T-helper 2 cell treated with Interferon-gamma antibody and Interleukin-4, amounts not matched to agents 100 ng/mL and 5 ng/mL, for 36 hours (primary cell): ENCODE measurements at regions not wholly inside any gene's neighbourhood (a gene's known extent, or its start where the extent isn't known, plus 50 kb on each side); places are given as distances from the start of the nearest gene placed in this dataset.
"Not testable (repeated sequence)": the region's sequence is repeated elsewhere in the genome, so short reads cannot be mapped to it uniquely, and the experiment has no call there.

Source experiments
- intact Hi-C: fragments of 100-400 bp; cut with micrococcal nuclease; formaldehyde crosslinking; loops from one replicate; pipeline ENCODE4 v1.15.1; 2023

DNA sequence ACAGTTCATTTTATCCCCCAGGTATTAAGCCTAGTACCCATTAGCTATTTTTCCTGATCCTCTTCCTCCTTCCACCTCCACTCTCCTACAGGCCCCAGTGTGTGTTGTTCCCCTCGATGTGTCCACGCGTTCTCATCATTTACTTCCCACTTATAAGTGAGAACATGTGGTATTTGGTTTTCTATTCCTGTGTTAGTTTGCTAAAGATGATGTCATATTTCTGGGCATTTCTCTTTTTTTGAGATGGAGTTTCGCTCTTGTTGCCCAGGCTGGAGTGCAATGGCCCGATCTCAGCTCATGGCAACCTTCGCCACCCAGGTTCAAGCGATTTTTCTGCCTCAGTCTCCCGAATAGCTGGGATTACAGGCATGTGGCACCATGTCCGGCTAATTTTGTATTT lies 934.0 kb downstream of the TRAM1L1 start:
- intact Hi-C loops = not testable (repeated sequence)

DNA sequence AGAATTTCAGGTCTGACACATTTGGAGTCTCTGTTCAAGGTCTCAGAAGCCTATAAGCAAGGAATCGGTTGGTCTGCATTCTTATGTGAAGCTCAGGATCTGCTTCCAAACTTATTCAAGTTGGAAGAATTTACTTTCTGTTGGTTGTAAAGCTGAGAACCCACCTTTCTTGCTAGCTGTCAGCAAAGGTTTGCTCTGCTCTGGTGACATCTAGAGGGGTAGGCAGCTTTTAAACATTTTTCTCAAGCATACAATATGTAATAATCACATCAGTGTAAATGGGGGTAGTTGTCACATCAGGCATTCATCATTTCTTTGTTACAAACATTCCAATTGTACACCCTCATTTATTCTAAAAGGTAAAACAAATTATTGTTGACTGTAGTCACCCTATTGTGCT lies 935.2 kb downstream of the TRAM1L1 start:
- intact Hi-C loops = no loop called here

DNA sequence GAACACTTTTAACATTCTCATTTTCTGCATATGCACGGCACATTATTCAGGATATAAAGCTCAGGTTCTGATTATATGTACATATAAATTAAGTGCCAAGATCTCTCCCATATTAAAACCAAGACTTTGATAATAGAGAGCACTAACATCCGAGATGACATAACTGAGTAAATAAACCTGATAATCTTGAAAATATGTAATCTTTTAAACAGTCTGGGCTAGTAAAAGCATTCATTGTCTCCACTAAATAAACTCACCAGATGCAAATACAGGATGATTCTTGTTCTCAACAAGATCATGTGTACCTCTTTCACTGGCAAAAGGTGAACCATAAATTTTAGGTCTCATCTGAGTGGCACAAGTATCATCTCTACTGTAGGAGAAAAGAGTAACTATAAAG lies 942.2 kb downstream of the TRAM1L1 start:
- intact Hi-C loops = no loop called here

DNA sequence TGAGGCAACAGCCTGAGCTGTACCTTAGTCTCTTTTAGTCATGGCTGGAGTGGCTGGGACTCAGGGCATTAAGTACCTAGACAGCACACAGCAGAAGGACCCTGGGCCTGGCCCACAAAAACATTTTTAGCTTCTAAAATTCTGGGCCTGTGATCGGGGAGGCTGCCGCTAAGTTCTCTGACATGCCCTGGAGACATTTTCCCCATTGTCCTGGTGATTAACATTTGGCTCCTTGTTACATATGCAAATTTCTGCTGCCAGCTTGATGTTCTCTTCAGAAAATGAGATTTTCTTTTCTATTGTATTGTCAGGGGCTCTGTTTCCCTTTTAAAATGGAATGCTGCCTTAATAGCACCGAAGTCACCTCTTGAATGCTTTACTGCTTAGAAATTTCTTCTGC lies 952.4 kb downstream of the TRAM1L1 start:
- intact Hi-C loops = no loop called here

DNA sequence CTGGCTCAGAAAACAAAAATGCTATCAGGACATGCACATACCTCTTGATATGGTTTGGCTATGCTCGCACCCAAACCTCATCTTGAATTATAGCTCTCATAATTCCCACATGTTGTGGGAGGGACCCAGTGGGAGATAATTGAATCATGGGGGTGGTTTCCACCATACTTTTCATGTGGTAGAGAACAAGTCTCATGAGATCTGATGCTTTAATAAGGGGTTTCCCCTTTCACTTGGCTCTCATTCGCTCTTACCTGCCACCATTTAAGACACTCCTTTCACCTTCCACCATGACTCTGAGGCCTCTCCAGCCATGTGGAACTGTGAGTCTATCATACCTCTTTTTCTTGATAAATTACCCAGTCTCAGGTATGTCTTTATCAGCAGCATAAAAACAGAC lies 958.6 kb downstream of the TRAM1L1 start:
- intact Hi-C loops = no loop called here

DNA sequence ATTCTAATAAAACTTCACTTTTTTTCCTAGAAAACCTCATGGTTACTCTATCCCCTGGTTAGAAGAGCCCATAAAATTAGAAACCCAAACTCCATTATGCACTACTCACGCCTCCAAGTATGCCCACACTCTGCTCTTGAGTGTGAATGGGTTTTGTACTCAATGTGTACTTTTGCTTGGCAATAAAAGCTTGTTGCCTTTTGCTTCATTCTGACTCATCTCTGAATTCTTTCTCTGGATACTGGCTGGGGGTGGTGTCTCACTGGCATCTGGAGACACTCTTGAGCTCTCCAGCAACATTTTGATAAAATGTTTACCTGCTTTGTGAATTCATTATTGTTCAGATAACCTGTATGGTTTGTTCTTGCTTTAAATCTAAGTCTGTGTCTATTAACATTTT lies 963.3 kb downstream of the TRAM1L1 start:
- intact Hi-C loops = no loop called here

DNA sequence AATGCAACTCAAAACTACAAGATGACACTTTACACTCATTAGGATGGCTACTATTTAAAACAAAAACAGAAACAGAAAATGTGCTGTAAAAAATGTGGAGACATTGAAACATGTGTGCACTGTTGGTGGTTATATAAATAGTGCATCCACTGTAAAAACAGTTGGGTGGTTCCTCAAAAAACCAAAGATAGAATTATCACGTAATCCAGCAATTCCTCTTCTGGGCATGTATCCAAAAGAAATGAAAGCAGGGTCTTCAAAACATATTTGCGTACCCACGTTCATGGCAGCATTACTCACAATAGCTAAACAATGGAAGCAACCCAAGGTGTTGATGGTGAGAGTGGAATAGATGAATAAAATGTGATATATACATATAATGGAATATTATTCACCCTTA lies 967.2 kb downstream of the TRAM1L1 start:
- intact Hi-C loops = no loop called here

DNA sequence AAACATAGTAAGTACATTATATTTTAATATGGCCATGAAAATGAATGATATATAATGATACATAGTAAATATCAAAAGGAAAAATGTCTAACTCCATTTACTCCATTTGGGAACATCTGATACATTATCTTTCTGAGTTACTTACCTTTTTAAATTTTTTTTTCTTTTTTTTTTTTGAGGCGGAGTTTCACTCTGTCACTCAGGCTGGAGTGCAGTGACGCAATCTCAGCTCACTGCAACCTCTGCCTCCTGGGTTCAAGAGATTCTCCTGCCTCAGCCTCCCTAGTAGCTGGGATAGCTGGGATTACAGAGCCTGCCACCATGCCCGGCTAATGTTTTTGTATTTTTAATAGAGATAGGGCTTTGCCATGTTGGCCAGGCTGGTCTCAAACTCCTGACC lies 972.5 kb downstream of the TRAM1L1 start:
- intact Hi-C loops = not testable (repeated sequence)

DNA sequence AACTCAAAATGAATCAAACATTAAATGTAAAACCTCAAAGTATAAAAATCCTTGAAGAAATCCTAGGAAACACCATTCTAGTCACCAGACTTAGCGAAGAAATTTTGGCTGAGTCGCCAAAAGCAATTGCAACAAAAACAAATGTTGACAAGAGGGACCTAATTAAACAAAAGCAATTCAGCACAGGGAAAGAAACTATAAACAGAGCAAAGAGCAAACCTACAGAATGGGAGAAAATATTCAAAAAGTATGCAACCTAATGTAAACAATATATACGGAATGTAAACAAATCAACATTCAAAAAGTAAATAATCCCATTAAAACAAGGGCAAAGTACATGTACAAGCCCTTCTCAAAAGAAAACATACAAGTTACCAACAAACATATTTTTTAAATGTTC lies 974.7 kb downstream of the TRAM1L1 start:
- intact Hi-C loops = no loop called here

DNA sequence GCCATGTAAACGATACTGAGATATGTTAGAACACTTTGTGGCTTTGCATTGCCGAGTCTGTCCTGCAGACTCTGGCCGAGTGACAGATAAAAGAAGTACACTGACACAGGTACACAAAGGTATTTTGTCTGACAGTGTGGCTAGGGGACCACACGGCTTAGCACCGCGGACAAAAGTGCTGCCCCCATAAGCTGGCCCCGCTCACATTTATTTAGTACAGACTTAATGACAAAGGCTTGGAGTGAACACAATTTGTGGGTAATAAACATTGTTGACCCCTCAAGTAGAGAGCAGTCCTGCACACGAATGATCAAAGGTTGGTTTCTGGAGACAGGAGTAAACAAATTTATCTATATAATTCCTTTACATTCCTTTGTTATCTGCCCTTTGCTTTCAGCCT lies 976.8 kb downstream of the TRAM1L1 start:
- intact Hi-C loops = no loop called here

DNA sequence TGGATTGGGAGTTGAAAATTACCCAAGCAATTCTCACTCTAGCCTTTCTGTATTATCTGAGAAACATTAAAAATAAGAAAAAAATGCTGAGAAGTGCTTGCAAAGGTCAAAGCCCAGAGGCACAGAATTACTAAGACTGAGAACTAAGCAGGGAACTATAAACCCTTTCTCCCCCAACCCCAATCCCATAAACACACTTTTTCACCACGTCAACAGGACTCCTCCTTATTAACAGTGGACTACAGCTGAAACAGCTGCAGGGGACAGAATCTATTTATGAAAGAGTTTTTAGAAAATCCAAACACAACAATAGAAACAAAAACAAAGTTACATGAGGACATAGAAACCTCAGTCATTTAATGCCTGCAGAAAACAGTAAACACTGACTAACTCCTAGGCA lies 984.1 kb downstream of the TRAM1L1 start:
- intact Hi-C loops = no loop called here

DNA sequence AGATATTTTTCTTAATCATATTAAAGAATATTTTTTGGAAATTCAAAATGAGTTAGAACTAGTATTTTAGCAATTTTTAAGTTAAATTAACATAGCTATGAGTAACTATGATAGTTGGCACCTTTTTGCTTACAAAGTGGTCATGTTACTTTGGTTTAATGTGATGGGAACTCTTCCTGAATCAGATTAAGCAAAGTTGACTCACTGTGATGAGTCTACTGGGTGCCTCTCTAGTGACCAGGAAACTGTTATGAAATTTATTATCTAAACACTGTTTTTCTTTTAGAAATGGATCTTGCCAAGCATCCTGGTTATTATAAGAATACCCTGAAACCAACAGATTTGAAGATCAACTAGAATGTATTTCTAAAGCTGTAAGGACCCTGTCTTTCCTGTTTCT lies 985.8 kb downstream of the TRAM1L1 start:
- intact Hi-C loops = no loop called here

DNA sequence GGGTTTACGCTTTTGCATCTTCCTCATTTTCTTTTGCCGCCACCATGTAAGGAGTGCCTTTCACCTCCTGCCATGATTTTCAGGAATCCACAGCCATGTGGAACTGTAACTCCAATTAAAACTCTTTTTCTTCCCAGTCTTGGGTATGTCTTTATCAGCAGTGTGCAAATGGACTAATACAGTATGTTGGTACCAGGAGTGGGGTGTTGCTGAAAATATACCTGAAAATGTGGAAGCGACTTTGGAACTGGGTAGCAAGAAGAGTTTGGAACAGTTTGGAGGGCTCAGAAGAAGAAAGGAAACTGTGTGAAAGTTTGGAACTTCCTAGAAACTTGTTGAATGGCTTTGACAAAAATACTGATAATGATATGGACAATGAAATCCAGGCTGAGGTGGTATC lies 983.9 kb upstream of the NDST4 start:
- intact Hi-C loops = not testable (repeated sequence)

DNA sequence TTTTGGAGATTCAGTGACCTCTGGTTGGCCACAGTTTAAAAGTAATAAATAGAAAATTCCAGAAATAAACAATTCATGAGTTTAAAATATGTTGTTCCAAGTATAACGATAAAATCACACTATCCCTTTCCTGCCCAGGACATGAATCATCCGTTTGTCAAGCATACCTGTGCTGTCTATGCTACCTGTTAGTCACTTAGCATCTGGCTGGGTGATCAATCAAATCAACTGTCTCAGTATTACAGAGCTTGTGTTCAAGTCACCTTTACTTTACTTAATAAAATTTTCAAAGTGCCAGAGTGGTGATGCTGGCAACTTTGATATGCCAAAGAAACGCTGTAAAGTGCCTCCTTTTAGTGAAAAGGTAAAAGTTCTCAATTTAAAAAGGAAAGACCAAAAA lies 979.5 kb upstream of the NDST4 start:
- intact Hi-C loops = no loop called here

DNA sequence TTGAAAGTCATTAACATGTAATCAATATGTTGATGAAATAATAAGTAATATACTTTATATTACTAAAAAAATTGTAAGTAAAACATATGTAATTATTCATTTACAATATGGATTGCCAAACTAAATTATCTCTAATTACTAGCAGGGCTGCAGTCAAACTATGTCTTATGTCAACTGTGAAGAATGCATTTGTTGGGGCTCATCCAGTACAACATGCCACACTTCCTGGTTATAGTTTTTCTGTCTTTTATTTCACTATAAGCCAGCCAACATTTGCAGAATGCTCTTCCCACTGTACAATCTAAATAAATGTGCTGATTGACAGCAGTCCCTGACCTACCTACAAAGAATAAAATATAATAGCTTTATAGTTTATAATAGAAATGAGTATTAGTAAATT lies 975.4 kb upstream of the NDST4 start:
- intact Hi-C loops = no loop called here

DNA sequence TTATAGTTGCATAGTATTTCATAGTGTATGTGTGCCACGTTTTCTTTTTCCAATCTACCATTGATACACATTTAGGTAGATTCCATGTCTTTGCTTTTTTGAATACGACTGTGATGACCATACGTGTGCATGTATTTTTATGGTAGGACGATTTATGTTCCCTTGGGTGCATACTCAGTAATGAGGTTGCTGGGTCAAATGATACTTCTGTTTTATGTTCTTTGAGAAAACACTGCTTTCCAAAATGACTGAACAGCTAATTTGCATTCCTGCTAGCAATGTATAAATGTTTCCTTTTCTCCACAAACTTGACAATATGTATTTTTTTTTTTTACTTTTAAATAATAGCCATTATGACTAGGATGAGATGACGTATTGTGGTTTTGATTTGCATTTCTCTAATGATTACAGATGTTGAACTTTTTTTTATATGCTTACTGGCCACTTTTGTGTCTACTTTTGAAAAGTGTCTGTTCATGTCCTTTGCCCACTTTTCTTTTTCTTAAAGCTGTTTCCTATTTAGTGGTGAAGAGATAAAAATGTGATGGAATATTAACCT lies 969.5 kb upstream of the NDST4 start:
- intact Hi-C loops = no loop called here

DNA sequence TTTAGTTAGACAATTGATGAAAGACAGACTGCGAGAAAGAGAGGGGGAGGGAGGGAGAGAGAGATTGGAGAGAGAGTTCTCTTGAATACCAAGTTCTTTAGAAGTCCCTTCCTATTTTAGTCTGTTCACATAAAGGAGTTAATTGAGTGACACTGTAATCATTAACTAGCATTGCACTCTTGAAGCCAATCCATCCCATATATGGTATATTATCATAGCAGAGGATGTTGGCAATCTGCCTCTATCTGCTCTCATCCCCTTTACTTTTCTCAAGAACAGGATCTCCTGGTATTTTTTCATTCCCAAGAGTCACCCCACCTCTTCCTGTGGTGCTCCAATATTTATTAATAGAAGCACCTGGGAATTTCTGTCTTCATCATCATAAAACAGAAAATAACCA lies 959.6 kb upstream of the NDST4 start:
- intact Hi-C loops = no loop called here

DNA sequence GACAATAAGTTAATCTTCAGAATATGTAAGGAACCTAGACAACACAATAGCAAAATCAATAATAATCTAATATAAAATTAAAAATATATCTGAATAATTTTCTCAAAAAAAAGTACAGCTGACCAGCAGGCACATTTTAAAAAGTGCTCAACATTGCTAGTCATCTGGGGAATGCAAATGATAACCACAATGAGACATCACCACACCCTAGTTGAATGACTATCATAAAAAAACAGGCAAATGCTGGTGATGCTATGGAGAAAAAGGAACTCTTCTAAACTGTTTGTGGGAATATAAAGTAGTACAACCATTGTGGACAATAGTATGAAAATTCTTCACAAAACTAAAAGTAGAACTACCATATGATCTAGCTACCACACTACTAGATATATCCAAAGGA lies 956.9 kb upstream of the NDST4 start:
- intact Hi-C loops = no loop called here

DNA sequence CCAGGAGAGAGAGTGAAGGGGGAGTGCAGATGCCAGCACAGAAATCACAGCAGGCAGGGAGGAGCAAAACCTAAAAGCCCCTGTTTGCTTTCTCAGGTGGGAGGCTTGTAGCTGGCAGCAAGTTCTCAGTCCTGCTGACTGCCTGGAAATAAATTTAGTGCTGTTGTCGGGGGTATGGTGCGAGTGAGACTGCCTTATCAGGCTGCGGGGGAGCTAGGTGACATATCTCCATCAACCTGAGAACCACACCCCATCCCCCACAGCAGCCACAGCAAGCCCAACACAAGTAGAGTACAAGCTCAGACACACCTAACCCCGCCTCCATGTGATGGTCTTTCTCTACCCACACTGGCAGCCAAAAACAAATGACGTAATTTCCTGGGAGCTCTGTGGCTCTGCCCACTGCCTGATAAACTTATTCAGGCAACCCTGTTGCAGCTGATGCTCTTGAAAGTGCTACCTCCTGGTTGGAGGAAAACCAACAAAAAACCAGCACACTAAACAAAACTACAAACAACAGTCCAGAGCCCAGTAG lies 953.4 kb upstream of the NDST4 start:
- intact Hi-C loops = no loop called here

DNA sequence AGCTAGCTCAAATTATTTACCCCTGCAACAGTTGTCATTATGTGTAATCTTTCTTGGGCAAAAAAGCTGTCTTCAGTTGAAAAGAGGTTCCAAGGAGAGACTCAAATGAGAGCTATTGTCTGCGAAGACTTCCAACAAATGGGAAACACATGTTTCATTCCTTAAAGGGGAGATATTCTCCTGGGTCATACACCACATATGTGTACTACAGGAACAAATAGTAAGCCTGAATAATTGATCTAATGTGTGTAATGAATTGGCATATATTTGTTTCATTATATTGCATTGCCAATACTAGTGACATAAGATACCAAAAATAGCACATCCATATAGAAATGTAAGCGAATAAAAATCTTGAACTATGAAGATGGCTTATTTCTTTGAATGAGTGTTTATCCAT lies 950.9 kb upstream of the NDST4 start:
- intact Hi-C loops = no loop called here

DNA sequence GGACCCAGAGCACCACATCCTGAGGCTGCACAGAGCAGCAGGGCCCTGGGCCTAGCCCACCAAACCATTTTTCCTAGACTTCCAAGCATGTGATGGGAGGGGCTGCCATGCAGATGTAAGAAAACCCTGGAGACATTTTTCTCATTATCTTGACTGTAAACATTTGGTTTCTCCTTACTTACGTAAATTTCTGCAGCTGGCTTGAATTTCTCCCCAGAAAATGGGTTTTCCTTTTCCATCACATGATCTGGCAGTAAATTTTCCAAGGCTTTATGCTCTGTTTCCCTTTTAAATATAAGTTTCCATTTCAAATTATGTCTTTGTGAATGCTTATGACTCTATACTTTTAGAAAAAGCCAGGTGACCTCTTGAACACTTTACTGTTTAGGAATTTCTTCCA lies 945.9 kb upstream of the NDST4 start:
- intact Hi-C loops = no loop called here

DNA sequence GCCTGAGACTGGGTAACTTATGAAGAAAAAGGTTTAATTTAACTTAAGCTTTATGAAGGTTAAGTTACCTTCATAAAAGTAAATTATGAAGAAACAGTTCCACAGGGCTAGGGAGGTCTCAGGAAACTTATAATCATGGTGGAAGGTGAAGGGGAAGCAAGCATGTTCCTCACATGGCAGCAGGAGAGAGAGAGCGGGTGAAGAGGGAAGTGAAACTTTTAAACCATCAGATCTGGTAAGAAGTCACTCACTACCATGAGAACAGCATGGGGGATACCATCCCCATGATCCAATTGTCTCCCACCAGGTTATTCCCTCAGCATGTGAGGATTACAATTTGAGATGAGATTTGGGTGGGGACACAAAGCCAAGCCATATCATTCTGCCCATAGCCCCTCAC lies 944.7 kb upstream of the NDST4 start:
- intact Hi-C loops = no loop called here

DNA sequence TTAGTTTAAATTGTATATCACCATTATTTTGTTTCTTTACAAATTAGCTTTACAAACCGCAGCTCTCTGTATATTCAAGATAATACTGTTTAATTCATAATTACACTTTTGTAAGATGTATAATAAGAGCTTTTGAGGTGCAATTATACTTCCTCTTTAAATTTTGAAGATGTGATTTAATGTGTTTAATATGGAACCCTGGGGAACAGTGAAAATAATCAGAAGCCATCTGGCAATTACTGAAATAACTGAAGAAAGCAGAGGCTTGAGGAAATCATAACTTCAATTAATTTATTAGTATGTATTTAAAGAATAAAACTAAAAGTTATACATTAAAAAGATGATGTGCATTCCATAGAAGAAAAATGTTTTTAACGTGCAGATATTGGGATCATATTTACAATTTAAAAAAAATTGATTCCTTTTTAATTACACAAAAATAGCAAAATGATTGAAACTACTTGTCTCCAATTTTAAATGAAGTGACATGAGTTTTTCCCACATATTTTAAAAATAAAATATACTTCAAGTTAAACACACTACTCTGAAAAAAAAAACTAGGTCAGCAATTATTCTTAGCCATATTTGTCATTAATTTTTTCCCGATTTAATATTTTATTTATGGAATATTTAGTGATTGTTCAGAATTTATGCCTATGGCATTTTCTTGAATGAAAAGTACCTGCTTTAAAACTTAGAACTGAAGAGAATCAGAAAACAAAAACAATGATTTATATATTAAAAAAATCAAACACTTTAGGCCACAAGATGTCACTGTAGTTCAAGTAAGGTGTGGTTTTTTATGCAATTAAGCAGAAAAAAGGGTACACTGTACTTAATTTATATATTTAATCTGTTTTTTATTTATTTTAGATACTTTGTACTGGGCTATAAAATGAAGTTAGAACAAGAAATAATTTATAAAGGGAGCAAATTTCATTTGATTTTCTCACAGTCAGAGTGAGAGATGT lies 942.7 kb upstream of the NDST4 start:
- intact Hi-C loops = no loop called here
